ENCODE measurements at regions not wholly inside any gene's neighbourhood (a gene's known extent, or its start where the extent isn't known, plus 50 kb on each side); places are given as distances from the start of the nearest gene placed in this dataset.

- no peak for DNase-seq (ENCODE audit: low spot score)
Measured at GRCh38 chr5:27477550-27477949, 439.2 kb upstream of the CDH9 start.

GRCh38 chr5:27476356-27476988 lies 438.1 kb upstream of the CDH9 start:
- no peak for DNase-seq (ENCODE audit: low spot score)
- ATAC-seq (ENCODE audit: low FRiP score), result no peak
- TF ChIP-seq CTCF (IDR thresholded peaks at IDR 0.05), result no peak

More at GRCh38 chr5:27477550-27477949, 439.2 kb upstream of the CDH9 start:
- no peak for ATAC-seq (ENCODE audit: low FRiP score)
- TF ChIP-seq CTCF (IDR thresholded peaks at IDR 0.05), result no peak

- DNase-seq (ENCODE audit: low spot score) (no peak), ATAC-seq (ENCODE audit: low FRiP score) (no peak)
- TF ChIP-seq CTCF (IDR thresholded peaks at IDR 0.05), result no peak
Measured at GRCh38 chr5:27475063-27475462, 436.7 kb upstream of the CDH9 start.

DNA sequence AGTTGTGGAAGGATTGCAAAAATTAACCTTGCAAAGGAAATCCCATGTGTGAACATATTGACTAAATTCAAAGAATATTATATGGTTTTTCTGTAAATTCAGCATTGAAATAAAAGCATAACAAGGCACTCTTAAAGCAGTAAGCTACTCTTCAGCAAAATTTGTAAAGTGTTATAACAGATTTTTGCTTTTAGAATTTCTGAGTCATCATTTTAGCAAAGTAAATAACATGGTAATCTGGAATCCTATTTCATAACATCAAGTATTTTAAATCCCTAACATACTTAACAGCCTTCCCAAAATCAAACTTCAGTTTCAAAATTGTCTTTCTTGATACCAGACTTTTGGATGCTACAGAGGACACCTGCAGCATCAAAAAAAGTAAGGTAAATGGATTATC lies 436.0 kb upstream of the CDH9 start:
- no peak for TF ChIP-seq CTCF (IDR thresholded peaks at IDR 0.05)

GRCh38 chr5:27474047-27474309 lies 435.6 kb upstream of the CDH9 start:
- ATAC-seq (ENCODE audit: low FRiP score) (no peak), DNase-seq (ENCODE audit: low spot score) (no peak)
- TF ChIP-seq CTCF (IDR thresholded peaks at IDR 0.05), result no peak

More for the DNA sequence above, 436.0 kb upstream of the CDH9 start:
- no peak for ATAC-seq (ENCODE audit: low FRiP score)
- DNase-seq (ENCODE audit: low spot score), result no peak

- DNase-seq (ENCODE audit: low spot score), result no peak
- no peak for TF ChIP-seq CTCF (IDR thresholded peaks at IDR 0.05)
- ATAC-seq (ENCODE audit: low FRiP score), result no peak
Measured at GRCh38 chr5:27473307-27474046, 435.1 kb upstream of the CDH9 start.

DNA sequence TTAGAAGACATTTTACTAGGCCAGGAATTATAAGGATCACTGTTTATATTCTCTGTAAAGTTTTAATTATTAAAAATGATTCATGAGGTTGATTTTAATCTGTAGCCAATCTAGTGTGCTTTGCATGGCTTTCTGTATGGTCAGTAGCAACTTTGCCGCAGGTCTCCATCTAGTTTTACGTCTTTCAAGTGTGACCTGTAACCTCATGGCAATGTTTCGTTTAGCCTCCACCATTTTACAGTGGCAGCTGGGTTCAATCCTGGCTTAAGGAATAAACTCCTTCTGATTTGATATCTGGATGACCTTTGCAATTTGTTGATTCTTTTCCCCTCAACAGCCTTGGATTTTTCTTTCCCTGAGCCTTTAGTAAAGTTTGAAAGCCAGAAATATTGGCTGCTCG lies 434.5 kb upstream of the CDH9 start:
- no peak for TF ChIP-seq CTCF (IDR thresholded peaks at IDR 0.05)
- ATAC-seq (ENCODE audit: low FRiP score), result no peak
- no peak for DNase-seq (ENCODE audit: low spot score)
